GM19238 (cell line): ENCODE measurements at regions not wholly inside any gene's neighbourhood (a gene's known extent, or its start where the extent isn't known, plus 50 kb on each side); places are given as distances from the start of the nearest gene placed in this dataset.

Source experiments
- DNase-seq: peaks from one replicate; pipeline ENCODE4 v3.0.0; 2011; ENCODE audit warnings: low spot score; ENCODE audit not compliant: insufficient read length

DNA sequence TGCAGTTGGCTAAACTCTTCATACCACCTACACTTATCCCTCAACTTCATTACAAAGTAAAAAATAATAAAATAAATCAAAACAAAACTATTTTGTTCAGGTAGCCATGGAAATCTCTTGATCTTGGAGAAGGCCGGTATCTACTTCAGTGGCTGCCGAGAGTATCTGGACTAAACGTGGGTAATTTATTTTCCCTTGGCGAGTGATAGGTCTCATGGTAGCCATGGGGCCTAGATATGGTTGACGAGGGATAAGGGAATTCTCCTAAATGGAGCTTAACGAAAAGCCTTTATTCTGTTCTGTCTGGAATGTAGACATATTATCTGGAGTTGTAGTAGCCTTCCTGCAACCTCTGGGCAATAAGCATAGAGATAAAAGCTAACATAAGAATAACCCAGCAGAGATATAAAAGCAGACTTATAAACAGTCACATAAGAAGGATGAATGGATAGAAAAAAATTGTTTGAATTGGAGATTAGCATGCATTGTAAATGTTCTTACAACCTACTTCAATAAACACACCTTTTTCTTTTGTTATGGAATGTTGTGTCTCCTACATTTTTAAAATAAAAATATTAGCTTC, 281.3 kb upstream of the ARRDC4 start:
- DNase-seq = no peak

DNA sequence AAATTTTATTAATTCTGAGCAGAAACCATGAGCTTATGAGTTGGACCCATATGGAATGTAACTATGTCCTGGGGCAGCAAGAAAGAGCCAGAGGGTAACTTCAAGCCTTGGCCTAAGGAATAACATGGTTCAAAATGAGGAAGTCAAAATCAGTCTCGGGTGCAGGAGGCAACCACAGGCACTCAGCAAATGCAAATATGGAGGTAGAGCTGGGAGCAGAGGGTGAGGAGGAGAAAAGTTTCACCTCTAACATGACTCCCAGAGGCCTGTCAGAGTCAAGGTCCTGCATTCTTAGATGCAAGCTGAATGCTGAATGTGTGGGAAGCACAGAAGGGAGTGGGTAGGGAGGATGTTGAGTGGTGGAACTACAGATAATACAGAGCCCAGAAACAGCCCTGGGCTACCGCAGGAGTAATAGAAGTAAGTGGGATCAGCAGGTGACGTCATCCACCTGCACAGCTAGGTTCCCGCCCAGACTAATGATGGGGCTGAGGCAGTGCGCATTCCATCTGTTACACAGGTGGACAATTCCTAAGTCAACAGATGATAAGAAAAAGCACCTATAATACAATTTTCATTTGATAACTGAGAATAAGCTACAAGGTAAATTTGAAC, 279.8 kb upstream of the ARRDC4 start:
- DNase-seq = no peak

- DNase-seq = no peak
Observed at GRCh38 chr15:97683831-97684230, 276.7 kb upstream of the ARRDC4 start.

- no peak for DNase-seq
Observed at GRCh38 chr15:97684249-97684648, 276.3 kb upstream of the ARRDC4 start.

- DNase-seq = no peak
Observed at GRCh38 chr15:97686324-97686723, 274.2 kb upstream of the ARRDC4 start.

- DNase-seq = no peak
Observed at GRCh38 chr15:97687654-97688053, 272.8 kb upstream of the ARRDC4 start.

DNA sequence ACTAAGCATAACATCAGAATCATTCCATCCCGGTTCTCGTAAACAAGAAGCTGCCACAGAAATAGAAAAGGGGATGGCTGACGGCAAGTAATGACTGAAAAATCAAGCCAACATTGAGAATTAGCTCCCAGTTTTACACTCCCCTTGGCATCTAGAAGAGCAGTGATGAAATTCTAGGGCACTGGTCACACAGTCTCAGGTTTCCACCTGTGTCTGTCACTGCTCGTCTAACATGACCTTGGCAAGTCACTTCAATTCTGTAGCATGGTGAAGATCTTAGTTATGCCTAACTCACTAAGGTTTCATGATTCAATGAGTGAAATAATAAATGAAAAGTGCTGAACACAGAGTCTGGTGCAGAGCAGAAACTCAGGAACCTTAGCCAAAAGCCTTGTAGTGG, 272.3 kb upstream of the ARRDC4 start:
- DNase-seq = no peak

DNA sequence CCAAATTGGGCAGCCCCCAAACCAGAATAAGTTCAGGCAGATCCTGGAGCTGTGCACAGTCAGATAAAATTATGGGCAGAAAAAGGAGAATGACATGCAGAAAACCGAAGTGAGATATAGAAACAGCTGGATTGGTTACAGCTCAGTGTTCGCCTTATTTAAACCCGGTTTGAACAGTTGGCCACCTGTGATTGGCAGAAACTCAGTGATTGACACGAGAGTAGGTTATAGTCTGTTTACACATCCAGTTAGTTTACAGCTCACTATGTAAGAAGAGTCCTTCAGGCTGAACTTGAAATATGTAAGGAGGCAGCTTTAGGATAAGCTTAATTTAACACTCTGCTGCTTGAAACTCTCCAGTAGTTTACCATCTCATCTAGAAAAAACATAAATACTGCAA, 271.6 kb upstream of the ARRDC4 start:
- DNase-seq = no peak

DNA sequence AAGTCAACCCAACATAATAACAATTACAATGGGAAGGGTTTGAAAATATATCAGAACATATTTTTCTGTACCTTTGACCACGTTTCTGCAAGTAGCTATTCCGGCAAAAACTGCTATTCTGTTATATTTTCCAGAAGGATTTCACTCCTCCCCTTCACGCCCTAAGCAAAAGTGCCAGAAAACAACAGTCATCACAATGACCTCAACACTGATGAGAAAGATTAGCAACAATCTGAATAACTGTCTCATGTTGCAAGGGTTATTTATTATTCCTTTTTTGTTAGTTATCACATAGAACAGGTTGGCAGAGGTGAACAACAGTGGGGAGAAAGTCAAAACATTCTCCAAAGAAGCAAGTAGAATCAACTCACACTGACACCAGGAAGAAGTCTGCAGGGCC, 269.4 kb upstream of the ARRDC4 start:
- no peak for DNase-seq

GRCh38 chr15:97691799-97692198, 268.7 kb upstream of the ARRDC4 start:
- no peak for DNase-seq

GRCh38 chr15:97692301-97693015, 268.0 kb upstream of the ARRDC4 start:
- no peak for DNase-seq

DNA sequence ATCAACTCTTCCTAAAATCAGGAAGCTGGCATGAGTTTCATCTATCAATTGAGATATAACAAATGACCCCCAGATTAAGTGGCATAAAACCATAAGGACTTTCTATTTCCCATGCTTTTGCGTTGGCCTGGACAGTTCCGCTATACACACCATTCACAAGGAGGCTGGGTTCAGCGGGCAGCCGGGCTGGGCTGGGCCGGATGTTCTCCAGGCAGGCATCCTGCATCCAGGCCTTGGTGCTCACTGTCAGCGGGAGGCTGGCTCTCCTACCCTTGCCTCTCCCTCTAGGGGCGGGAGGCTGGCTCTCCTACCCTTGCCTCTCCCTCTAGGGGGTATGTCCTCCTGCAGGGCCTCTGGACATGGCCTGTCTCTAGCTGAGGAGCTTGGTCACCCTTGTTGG, 266.0 kb upstream of the ARRDC4 start:
- DNase-seq = no peak

DNA sequence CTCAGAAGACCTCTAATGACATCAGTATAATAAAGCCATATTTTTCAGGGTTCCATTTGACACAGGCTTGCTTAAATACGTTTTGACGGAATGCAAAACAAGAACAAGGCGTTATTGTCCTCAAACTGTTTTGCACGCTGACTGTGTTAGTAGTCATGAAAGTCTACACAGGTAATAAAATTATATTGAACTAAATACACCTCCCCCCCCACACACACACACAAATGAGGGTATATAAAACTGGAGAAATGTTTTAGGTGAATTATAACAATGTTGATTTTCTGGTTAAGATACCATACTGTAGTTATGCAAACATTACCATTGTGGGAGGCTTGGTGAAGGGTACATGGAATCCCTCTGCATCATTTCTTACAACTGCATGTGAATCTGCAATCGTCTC, 257.1 kb upstream of the ARRDC4 start:
- no peak for DNase-seq

DNA sequence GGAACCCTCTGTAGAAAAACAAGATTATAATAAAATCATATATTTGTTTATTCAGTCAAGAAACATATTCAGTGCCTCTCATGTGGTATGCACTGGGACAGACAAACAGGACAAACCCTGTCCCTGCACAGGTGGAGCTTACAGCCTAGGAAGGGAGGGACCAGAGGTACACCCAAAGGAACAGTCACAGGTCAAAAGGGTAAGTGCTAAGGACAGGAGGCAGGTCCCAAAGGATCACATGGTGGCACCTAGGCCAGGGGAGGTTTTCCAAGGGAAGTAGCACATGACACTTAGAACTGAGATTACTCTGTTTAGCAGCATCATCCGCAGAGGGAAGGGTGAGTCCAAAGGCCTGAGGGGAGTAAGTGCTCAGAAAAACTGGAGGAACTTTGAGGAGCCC, 254.4 kb upstream of the ARRDC4 start:
- no peak for DNase-seq

DNA sequence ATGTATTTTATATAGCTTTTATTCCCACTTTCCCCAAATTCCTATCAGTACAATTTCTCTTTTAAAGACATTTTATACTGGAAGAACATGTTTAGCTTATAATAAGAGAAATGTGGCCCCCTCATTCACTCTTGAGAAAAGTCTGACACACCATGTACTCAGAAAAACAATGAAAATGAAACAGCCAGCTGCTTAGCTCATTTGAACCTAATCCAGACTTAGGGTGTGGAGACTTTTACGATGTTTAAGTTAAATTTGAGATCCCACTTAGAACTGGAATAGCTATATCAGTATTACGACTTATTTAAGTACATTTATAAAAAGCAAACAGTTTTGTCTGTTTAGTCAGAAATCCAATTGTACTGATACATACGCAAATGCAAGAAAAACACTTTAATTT, 252.3 kb upstream of the ARRDC4 start:
- no peak for DNase-seq

DNA sequence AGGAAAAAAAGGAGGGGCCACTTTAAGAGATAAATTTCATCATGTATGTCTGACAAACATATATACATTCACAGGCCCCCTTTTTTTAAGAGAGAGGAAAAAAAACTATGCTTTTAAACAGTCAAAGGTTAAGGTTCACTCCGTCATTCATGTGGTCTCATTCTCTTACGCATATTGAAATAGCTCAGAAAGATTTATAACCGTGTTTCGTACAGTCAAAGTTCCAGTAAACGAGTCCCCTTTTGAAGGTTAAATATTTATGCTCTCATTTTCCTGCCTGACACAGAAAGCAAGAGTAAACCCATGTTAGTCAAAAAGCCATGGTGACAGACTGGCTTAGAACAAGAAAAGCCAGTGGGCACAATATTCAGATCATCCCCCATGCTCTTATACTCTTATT, 248.0 kb upstream of the ARRDC4 start:
- DNase-seq = no peak

DNA sequence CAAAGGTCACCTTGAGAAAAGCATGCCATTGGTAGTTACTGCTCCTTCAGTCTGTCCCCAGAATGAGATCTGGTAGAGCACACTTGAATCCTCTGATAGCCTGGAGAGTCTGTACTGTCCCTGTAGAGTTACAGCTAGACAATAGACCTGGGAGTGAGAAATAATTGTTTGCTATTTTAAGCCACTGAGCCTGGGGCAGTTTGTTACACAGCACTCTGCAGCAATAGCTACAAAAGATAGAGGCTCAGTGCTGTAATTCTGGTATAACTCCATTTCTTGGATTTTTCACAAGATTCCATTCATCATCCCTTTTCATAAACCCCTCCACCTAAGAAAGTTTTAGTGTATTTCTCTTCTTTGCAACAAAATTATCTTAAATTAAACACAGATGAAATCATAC, 242.7 kb upstream of the ARRDC4 start:
- DNase-seq = no peak

DNA sequence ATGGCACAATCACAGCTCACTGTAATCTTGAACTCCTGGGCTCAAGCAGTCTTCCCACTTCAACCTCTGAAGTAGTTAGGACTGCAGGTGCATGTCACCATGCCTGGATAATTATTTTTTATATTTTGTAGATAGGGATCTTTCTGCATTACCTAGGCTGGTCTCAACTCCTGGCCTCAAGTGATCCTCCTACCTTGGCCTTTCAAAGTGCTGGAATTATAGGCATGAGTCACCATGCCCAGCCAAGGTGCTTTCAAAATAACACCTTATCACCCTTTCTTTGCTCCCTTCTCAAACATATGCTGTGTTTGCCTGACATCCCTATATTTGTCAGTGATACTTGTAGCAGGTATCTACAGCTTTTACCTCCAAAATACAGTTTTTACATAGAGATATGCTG, 242.0 kb upstream of the ARRDC4 start:
- no peak for DNase-seq

DNA sequence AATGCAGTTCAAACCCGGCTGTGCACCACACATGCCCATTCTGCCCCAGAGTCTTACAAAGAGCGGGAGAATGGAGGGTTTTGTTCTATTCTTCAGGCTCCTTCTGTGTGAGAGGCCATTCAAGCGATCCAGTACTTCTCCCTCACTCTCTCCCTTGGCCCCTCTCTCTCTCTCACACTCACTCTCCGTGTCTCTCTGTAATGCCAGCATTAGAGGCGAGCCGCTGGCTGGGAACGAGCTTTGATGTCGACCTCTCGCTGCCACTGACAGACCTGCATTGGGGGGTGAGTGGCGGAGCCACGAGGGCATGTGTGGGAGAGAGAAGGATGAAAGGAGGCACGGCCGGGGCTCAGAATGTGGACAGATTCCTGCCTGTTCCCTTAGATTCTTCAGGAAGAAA, 231.7 kb upstream of the ARRDC4 start:
- DNase-seq = no peak

- DNase-seq = no peak
Observed at GRCh38 chr15:97729270-97729669, 231.2 kb upstream of the ARRDC4 start.

DNA sequence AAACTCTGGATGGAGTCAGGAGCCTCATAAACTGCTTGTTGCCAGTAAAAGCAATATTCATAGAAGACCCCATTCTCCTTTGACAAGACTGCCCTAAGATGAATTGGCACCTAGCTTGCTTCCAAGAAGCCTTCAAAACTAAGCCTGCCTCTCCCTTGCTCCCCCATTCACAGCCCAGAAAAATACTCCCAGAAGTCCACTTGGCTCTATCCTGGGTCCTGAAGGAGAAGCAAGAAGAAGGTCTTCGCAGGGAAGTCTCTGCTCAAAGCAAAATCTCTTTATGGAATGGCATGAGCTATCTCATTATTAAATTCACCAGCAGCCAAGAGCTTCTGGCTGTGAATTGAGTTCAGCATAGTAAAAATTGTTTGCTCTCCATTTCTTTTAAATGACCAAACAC, 230.2 kb upstream of the ARRDC4 start:
- DNase-seq = no peak

GRCh38 chr15:97731859-97732258, 228.6 kb upstream of the ARRDC4 start:
- DNase-seq = no peak

DNA sequence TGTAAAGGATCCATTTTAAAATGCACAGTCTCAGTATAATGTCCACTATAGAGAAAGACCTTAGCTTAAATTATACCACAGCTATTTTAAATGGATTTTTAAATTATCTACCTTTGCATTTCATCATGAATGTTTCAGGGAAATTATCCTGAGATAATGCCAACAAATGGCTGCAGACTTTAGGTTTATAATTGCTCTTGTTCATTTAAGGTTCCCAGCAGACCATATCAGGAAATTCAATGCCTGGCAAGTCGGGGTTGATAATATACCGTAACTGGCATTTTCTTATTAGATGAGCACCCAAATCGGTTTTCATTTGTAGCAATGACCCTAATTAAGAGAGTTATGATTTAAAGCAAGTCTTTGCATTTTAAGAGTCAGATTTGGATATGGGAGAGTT, 227.1 kb upstream of the ARRDC4 start:
- DNase-seq = no peak
